NCI-H1417 (cell line): ENCODE measurements at regions not wholly inside any gene's neighbourhood (a gene's known extent, or its start where the extent isn't known, plus 50 kb on each side); places are given as distances from the start of the nearest gene placed in this dataset.

ENCODE experiments used
- DNase-seq, 3 experiments: peaks; one replicate each; lab custom pipeline; 2025; lab: John Stamatoyannopoulos, UW

- DNase-seq: peak in 1 of 3 experiments; percentile 16
Measured at GRCh38 chr16:55264949-55265348, 59.1 kb upstream of the IRX6 start.

GRCh38 chr16:55265926-55266325 is 58.1 kb upstream of the IRX6 start:
- no peak for DNase-seq

- no peak for DNase-seq
Measured at GRCh38 chr16:55271945-55272513, 52.0 kb upstream of the IRX6 start.

DNA sequence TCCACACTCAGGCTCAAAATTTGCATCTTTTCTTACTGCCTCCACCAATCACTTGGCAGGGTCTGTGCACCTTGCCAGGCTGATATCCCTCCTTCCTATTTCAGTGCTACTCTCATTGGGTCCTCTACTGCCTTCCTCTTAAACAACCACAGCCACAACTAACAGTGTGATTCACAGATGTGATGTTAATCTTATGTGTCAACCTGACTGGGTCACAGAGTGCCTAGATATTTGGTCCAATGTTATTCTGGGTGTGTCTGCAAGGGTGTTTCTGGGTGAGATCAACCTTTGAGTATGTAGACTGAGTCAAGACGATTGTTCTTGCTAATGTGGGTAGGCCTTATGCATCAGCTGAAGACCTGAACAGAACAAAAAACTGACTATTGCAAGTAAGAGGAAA is 51.3 kb upstream of the IRX6 start:
- DNase-seq: no peak

GRCh38 chr16:55273356-55273755 is 50.6 kb upstream of the IRX6 start:
- DNase-seq: no peak

GRCh38 chr16:55273959-55274358 is 50.0 kb upstream of the IRX6 start:
- DNase-seq: peak in 1 of 3 experiments; percentile 5
